OCI-LY3 (cell line): ENCODE measurements at regions not wholly inside any gene's neighbourhood (a gene's known extent, or its start where the extent isn't known, plus 50 kb on each side); places are given as distances from the start of the nearest gene placed in this dataset.

Experiments
- H2AFZ ChIP-seq: fragments of 200-600, 300-600 bp; shearing (Covaris generic); 2 replicates; pipeline ENCODE4 v1.6.0; 2014; ENCODE audit warnings: antibody characterized with exemption, low read depth, low read length
- H3K27ac ChIP-seq: fragments of 200-600, 300-600 bp; sonication (generic); 2 replicates; pipeline ENCODE4 v1.5.1; 2014; ENCODE audit warnings: mild to moderate bottlenecking, low read length, moderate library complexity, mixed read lengths
- H3K27me3 ChIP-seq: fragments of 200-600, 300-600 bp; sonication (generic); 2 replicates; pipeline ENCODE4 v1.6.1; 2014; ENCODE audit warnings: low read depth, low read length, mixed read lengths
- H3K36me3 ChIP-seq: fragments of 200-600, 300-600 bp; sonication (generic); replicated peaks from 2 replicates; pipeline ENCODE3; 2014; ENCODE audit warnings: low read depth, low read length, mixed read lengths
- H3K4me1 ChIP-seq: fragments of 300-600, 200-600 bp; sonication (generic); 2 replicates; pipeline ENCODE4 v1.6.1; 2014; ENCODE audit warnings: low read length, mixed read lengths
- H3K4me2 ChIP-seq: fragments of 200-600, 300-600 bp; sonication (generic); 2 replicates; pipeline ENCODE4 v1.6.1; 2014; ENCODE audit warnings: low read length, mixed read lengths
- H3K4me3 ChIP-seq: fragments of 300-600, 200-600 bp; sonication (generic); 2 replicates; pipeline ENCODE4 v1.5.1; 2014; ENCODE audit warnings: antibody characterized with exemption, mild to moderate bottlenecking, low read length, moderate library complexity
- H3K79me2 ChIP-seq: fragments of 300-600, 200-600 bp; shearing (Covaris generic); 2 replicates; pipeline ENCODE4 v1.6.1; 2014; ENCODE audit warnings: mild to moderate bottlenecking, low read length, mixed read lengths
- H3K9ac ChIP-seq: fragments of 300-600, 200-600 bp; shearing (Covaris generic); 2 replicates; pipeline ENCODE4 v1.6.0; 2014; ENCODE audit warnings: mild to moderate bottlenecking, low read length, moderate library complexity
- H3K9me3 ChIP-seq: fragments of 200-600, 300-600 bp; shearing (Covaris generic); 2 replicates; pipeline ENCODE4 v1.6.1; 2014; ENCODE audit warnings: low read length, mixed read lengths; ENCODE audit not compliant: insufficient read depth
- H4K20me1 ChIP-seq: fragments of 200-600, 300-600 bp; sonication (generic); 2 replicates; pipeline ENCODE4 v1.6.1; 2016; ENCODE audit warnings: low read length, mixed read lengths; ENCODE audit not compliant: insufficient read depth
- CTCF ChIP-seq: fragments of 200-600, 300-600 bp; sonication (generic); IDR thresholded peaks from 2 replicates; pipeline ENCODE4 v1.5.1; 2014; ENCODE audit warnings: antibody characterized with exemption, low read length, low read depth
- EZH2phosphoT487 ChIP-seq: fragments of 200-600 bp; shearing (Covaris generic); IDR thresholded peaks from 2 replicates; pipeline ENCODE4 v1.6.1; 2018; ENCODE audit warnings: antibody characterized with exemption, mixed run types, low read depth

- H3K4me2 ChIP-seq, result no peak overlapping the region
- no peak overlapping the region for H3K9ac ChIP-seq
- no peaks in the 10 kb centered on the region for H3K36me3 ChIP-seq
- H3K27me3 ChIP-seq, result peaks cover 47% of the 10 kb centered on the region
- no peak overlapping the region for H3K4me3 ChIP-seq
- H2AFZ ChIP-seq, result no peak overlapping the region
- H3K27ac ChIP-seq, result no peak overlapping the region
- H3K79me2 ChIP-seq, result no peaks in the 10 kb centered on the region
- no peaks in the 10 kb centered on the region for H4K20me1 ChIP-seq
- H3K4me1 ChIP-seq, result no peaks in the 10 kb centered on the region
- TF ChIP-seq EZH2phosphoT487, result no peak
- no peak for TF ChIP-seq CTCF
- no peaks in the 10 kb centered on the region for H3K9me3 ChIP-seq
Observed at GRCh38 chr1:244173240-244173639, 122.2 kb downstream of the ZBTB18 start.

- TF ChIP-seq EZH2phosphoT487 (no peak), CTCF (no peak)
- H3K9ac ChIP-seq, result no peak overlapping the region
- H3K4me1 ChIP-seq, result no peaks in the 10 kb centered on the region
- no peak overlapping the region for H3K4me2 ChIP-seq
- H3K27ac ChIP-seq, result no peak overlapping the region
- peaks cover 47% of the 10 kb centered on the region for H3K27me3 ChIP-seq
- no peaks in the 10 kb centered on the region for H3K79me2 ChIP-seq
- no peaks in the 10 kb centered on the region for H3K9me3 ChIP-seq
- no peak overlapping the region for H2AFZ ChIP-seq
- H3K36me3 ChIP-seq, result no peaks in the 10 kb centered on the region
- no peak overlapping the region for H3K4me3 ChIP-seq
- no peaks in the 10 kb centered on the region for H4K20me1 ChIP-seq
Observed at GRCh38 chr1:244173769-244174168, 122.7 kb downstream of the ZBTB18 start.

DNA sequence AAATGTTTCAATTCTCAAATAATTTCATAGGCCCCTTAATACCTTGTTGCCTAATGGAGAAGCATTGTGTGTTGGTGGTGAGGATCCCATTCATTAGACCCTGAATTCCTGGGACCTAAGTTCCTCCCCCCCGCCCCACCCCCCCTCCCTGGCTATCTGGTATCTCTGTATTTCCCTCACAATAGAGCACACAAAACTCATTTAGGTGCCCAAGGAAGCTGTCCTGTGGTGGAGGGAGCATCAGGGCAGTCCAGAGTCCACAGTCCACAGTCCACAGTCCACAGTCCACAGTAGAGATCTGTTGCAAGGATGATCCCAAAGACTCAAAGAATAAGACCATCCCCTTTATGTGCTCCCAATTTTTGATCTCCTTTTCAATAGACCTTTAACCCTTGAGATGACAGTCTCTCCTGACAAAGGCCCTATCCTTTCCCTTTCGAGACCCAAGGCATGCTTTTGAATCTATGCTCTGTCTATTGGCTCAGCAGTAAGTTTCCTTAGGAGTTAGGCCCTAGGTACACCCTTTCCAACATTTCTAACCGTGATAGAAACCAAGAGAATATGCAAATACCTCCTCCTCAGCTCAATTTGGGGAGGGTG is 123.9 kb downstream of the ZBTB18 start:
- no peaks in the 10 kb centered on the region for H3K9me3 ChIP-seq
- no peak overlapping the region for H3K27ac ChIP-seq
- no peaks in the 10 kb centered on the region for H3K4me1 ChIP-seq
- H3K27me3 ChIP-seq, result peaks cover 47% of the 10 kb centered on the region
- TF ChIP-seq EZH2phosphoT487, result no peak
- TF ChIP-seq CTCF, result no peak
- no peaks in the 10 kb centered on the region for H3K79me2 ChIP-seq
- H3K4me2 ChIP-seq, result no peak overlapping the region
- no peaks in the 10 kb centered on the region for H4K20me1 ChIP-seq
- no peak overlapping the region for H3K9ac ChIP-seq
- no peaks in the 10 kb centered on the region for H3K36me3 ChIP-seq
- no peak overlapping the region for H2AFZ ChIP-seq
- no peak overlapping the region for H3K4me3 ChIP-seq

DNA sequence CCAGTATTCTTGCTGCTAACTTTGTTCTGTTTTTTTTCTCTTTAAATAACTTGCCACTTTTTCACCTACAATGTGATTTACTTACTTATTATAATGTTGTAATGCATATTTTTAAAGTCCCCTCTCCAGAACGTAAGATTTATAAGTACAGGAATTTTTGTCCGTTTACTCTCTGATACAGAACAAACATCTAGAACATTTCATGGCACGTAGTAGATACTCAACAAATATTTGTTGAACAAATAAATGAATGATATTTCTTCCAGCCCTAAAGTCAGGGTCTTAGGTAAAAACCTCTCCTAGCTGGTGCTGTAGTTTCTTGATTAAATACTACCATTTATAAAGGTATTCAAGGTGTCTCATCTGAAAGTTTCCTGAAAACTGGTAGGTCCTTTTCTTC is 125.1 kb downstream of the ZBTB18 start:
- Histone ChIP-seq H3K9me3 (no peaks in the 10 kb centered on the region), H4K20me1 (no peaks in the 10 kb centered on the region), H3K4me1 (no peaks in the 10 kb centered on the region), H3K36me3 (no peaks in the 10 kb centered on the region), H3K27ac (no peak overlapping the region), H3K79me2 (no peaks in the 10 kb centered on the region), H3K27me3 (peaks cover 45% of the 10 kb centered on the region), H3K9ac (no peak overlapping the region), H3K4me3 (no peak overlapping the region), H2AFZ (no peak overlapping the region), H3K4me2 (no peak overlapping the region)
- TF ChIP-seq EZH2phosphoT487 (no peak), CTCF (no peak)
